ENCODE measurements at regions not wholly inside any gene's neighbourhood (a gene's known extent, or its start where the extent isn't known, plus 50 kb on each side); places are given as distances from the start of the nearest gene placed in this dataset.

- Mint-ChIP-seq H3K27me3 (peaks cover 1% of the 10 kb centered on the region), H3K27ac (no peak overlapping the region), H3K36me3 (ENCODE audit: low read depth) (no peaks in the 10 kb centered on the region), H3K4me3 (no peak overlapping the region), H3K9me3 (no peaks in the 10 kb centered on the region), H3K4me1 (no peaks in the 10 kb centered on the region)
- DNase-seq, result no peak
- ChIA-PET CTCF (no interaction called here), POLR2A (no interaction called here)
These were observed 401.9 kb upstream of the PHF14 start for GRCh38 chr7:10571759-10572158.

GRCh38 chr7:10577866-10578374, 395.8 kb upstream of the PHF14 start:
- H3K9me3 Mint-ChIP-seq, result no peaks in the 10 kb centered on the region
- H3K4me1 Mint-ChIP-seq, result no peaks in the 10 kb centered on the region
- H3K27me3 Mint-ChIP-seq, result peaks cover 1% of the 10 kb centered on the region
- ChIA-PET CTCF (no interaction called here), POLR2A (no interaction called here)
- H3K27ac Mint-ChIP-seq, result no peak overlapping the region
- H3K36me3 Mint-ChIP-seq (ENCODE audit: low read depth), result no peaks in the 10 kb centered on the region
- DNase-seq, result no peak
- no peak overlapping the region for H3K4me3 Mint-ChIP-seq

GRCh38 chr7:10579561-10579960, 394.1 kb upstream of the PHF14 start:
- Mint-ChIP-seq H3K27me3 (peaks cover 1% of the 10 kb centered on the region), H3K9me3 (no peaks in the 10 kb centered on the region), H3K4me3 (no peak overlapping the region), H3K27ac (no peak overlapping the region), H3K4me1 (no peaks in the 10 kb centered on the region), H3K36me3 (ENCODE audit: low read depth) (no peaks in the 10 kb centered on the region)
- no peak for DNase-seq
- ChIA-PET POLR2A (no interaction called here), CTCF (no interaction called here)

DNA sequence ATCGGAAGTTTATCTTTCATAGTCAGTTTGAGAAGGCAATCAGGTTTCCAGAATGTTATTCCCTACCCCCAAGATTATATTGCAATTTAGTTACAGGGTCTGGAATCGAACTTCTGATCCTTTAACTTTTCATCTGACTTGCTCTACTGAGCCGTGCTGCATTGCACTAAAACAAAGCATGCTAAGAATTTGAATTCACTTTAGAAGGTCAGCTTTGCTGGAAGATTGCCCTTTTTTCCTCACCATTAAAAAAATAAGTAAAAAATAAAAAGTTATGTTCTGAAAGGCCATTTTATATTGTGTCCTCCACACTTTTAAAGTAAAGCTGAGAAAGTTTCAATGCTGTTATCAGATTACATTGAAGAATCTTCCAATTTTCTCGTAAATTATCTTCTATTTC, 388.8 kb upstream of the PHF14 start:
- Mint-ChIP-seq H3K9me3 (no peaks in the 10 kb centered on the region), H3K4me1 (no peaks in the 10 kb centered on the region), H3K27me3 (no peaks in the 10 kb centered on the region), H3K27ac (no peak overlapping the region), H3K36me3 (ENCODE audit: low read depth) (no peaks in the 10 kb centered on the region), H3K4me3 (no peak overlapping the region)
- POLR2A ChIA-PET, result no interaction called here
- CTCF ChIA-PET, result no interaction called here
- DNase-seq, result no peak

GRCh38 chr7:10588084-10588483, 385.6 kb upstream of the PHF14 start:
- H3K27ac Mint-ChIP-seq, result no peak overlapping the region
- no peak overlapping the region for H3K4me3 Mint-ChIP-seq
- no peaks in the 10 kb centered on the region for H3K27me3 Mint-ChIP-seq
- CTCF ChIA-PET, result no interaction called here
- POLR2A ChIA-PET, result no interaction called here
- DNase-seq, result no peak
- H3K36me3 Mint-ChIP-seq (ENCODE audit: low read depth), result no peaks in the 10 kb centered on the region
- no peaks in the 10 kb centered on the region for H3K4me1 Mint-ChIP-seq
- H3K9me3 Mint-ChIP-seq, result no peaks in the 10 kb centered on the region

DNA sequence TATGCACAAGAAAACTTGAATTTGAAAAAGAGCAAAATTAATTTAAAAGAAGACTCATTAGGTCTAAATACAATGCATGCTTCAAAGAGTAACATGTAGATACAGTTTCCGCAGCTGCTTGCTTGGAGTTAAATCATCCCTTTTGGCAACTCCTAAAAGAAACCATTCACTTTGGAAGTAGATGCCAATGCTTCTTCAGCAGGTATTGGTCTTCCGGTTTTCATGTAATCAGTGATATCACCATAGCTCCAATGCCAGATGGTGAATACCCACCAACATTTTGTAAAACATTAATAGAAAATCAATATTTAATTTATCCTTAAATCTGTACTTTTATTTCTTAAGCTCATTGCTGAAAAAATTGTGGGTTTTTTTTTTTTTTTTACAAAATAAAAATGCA, 381.1 kb upstream of the PHF14 start:
- Mint-ChIP-seq H3K4me3 (no peak overlapping the region), H3K27ac (no peak overlapping the region), H3K36me3 (ENCODE audit: low read depth) (no peaks in the 10 kb centered on the region), H3K4me1 (no peaks in the 10 kb centered on the region), H3K9me3 (no peaks in the 10 kb centered on the region), H3K27me3 (no peaks in the 10 kb centered on the region)
- no peak for DNase-seq
- CTCF ChIA-PET, result no interaction called here
- POLR2A ChIA-PET, result no interaction called here

- H3K9me3 Mint-ChIP-seq, result no peaks in the 10 kb centered on the region
- no peaks in the 10 kb centered on the region for H3K4me1 Mint-ChIP-seq
- no peaks in the 10 kb centered on the region for H3K27me3 Mint-ChIP-seq
- no peak overlapping the region for H3K27ac Mint-ChIP-seq
- POLR2A ChIA-PET, result no interaction called here
- no peaks in the 10 kb centered on the region for H3K36me3 Mint-ChIP-seq (ENCODE audit: low read depth)
- no peak overlapping the region for H3K4me3 Mint-ChIP-seq
- no peak for DNase-seq
- CTCF ChIA-PET, result no interaction called here
These were observed 380.6 kb upstream of the PHF14 start for GRCh38 chr7:10593080-10593479.

GRCh38 chr7:10596827-10597226, 376.8 kb upstream of the PHF14 start:
- Mint-ChIP-seq H3K27me3 (no peaks in the 10 kb centered on the region), H3K4me3 (no peak overlapping the region), H3K36me3 (ENCODE audit: low read depth) (no peaks in the 10 kb centered on the region), H3K4me1 (no peaks in the 10 kb centered on the region), H3K9me3 (no peaks in the 10 kb centered on the region), H3K27ac (no peak overlapping the region)
- ChIA-PET POLR2A (no interaction called here), CTCF (no interaction called here)
- no peak for DNase-seq

GRCh38 chr7:10604128-10604527, 369.5 kb upstream of the PHF14 start:
- no peak overlapping the region for H3K4me3 Mint-ChIP-seq

GRCh38 chr7:10612950-10613349, 360.7 kb upstream of the PHF14 start:
- CTCF ChIA-PET, result interaction anchor here (1.6 kb wide), 1 partner anchor 13 kb away, joined by 4 read pairs; no protein-coding TSS in a partner anchor
- no peaks in the 10 kb centered on the region for H3K36me3 Mint-ChIP-seq (ENCODE audit: low read depth)
- POLR2A ChIA-PET, result no interaction called here

More at GRCh38 chr7:10604128-10604527, 369.5 kb upstream of the PHF14 start:
- DNase-seq, result no peak
- Mint-ChIP-seq H3K9me3 (no peaks in the 10 kb centered on the region), H3K27me3 (no peaks in the 10 kb centered on the region), H3K36me3 (ENCODE audit: low read depth) (no peaks in the 10 kb centered on the region), H3K4me1 (no peaks in the 10 kb centered on the region), H3K27ac (no peak overlapping the region)
- ChIA-PET CTCF (no interaction called here), POLR2A (no interaction called here)

DNA sequence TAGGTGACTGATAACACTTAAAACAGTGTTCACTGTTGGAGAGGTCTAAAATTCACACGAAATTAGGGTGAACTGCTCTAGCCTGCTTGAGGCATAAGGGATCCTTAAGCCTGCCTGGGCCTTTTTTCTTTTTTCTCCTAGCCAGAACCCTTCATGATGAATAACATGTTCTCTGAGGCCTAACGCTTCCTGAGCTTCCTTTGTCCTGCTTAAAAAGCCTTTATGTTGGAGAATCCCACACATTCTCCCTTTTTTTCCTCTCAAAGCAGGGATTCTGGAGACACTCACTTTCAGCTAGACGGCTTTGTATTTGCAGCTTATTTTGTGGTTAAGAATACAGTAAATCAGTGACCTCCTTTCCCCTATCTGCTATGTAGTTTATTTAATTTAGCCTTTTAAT, 354.7 kb upstream of the PHF14 start:
- Mint-ChIP-seq H3K36me3 (ENCODE audit: low read depth) (no peaks in the 10 kb centered on the region), H3K4me1 (no peaks in the 10 kb centered on the region), H3K27me3 (no peaks in the 10 kb centered on the region), H3K4me3 (no peak overlapping the region), H3K27ac (no peak overlapping the region), H3K9me3 (no peaks in the 10 kb centered on the region)
- ChIA-PET CTCF (no interaction called here), POLR2A (no interaction called here)
- DNase-seq, result no peak

More at GRCh38 chr7:10612950-10613349, 360.7 kb upstream of the PHF14 start:
- H3K4me1 Mint-ChIP-seq, result no peaks in the 10 kb centered on the region
- H3K27me3 Mint-ChIP-seq, result no peaks in the 10 kb centered on the region
- H3K4me3 Mint-ChIP-seq, result no peak overlapping the region
- no peak for DNase-seq
- H3K27ac Mint-ChIP-seq, result no peak overlapping the region
- H3K9me3 Mint-ChIP-seq, result no peaks in the 10 kb centered on the region

DNA sequence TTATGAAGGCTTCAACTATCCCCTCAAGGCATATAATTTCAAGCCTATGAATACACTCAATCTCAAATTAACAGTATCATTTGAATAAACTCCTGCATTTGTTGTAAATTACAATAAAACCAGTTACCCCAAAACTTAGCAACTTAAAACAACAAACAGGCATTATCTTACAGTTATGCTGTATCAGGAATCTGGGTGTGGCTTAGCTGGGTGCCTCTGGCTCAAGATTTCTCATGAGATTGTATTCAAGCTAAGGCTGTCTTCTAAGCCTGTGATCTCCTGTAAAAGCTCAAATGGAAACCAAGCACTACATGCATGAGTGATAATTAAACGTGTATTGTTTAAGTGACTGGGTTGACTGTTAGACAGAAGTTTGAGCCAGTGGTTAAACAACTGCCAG, 341.0 kb upstream of the PHF14 start:
- Mint-ChIP-seq H3K4me3 (no peak overlapping the region), H3K27ac (no peak overlapping the region), H3K9me3 (no peaks in the 10 kb centered on the region), H3K4me1 (no peaks in the 10 kb centered on the region), H3K36me3 (ENCODE audit: low read depth) (no peaks in the 10 kb centered on the region), H3K27me3 (peaks cover 2% of the 10 kb centered on the region)
- POLR2A ChIA-PET, result no interaction called here
- DNase-seq, result no peak
- CTCF ChIA-PET, result no interaction called here

GRCh38 chr7:10634239-10634638, 339.4 kb upstream of the PHF14 start:
- H3K4me3 Mint-ChIP-seq, result no peak overlapping the region
- peaks cover 2% of the 10 kb centered on the region for H3K27me3 Mint-ChIP-seq
- H3K4me1 Mint-ChIP-seq, result no peaks in the 10 kb centered on the region
- no peaks in the 10 kb centered on the region for H3K9me3 Mint-ChIP-seq
- no peaks in the 10 kb centered on the region for H3K36me3 Mint-ChIP-seq (ENCODE audit: low read depth)
- no peak for DNase-seq
- CTCF ChIA-PET, result no interaction called here
- POLR2A ChIA-PET, result no interaction called here
- H3K27ac Mint-ChIP-seq, result no peak overlapping the region

GRCh38 chr7:10637991-10638390, 335.7 kb upstream of the PHF14 start:
- Mint-ChIP-seq H3K27ac (no peak overlapping the region), H3K4me1 (peaks cover 2% of the 10 kb centered on the region), H3K4me3 (no peak overlapping the region), H3K9me3 (no peaks in the 10 kb centered on the region), H3K36me3 (ENCODE audit: low read depth) (no peaks in the 10 kb centered on the region), H3K27me3 (peaks cover 2% of the 10 kb centered on the region)
- CTCF ChIA-PET, result no interaction called here
- POLR2A ChIA-PET, result no interaction called here
- DNase-seq, result no peak

DNA sequence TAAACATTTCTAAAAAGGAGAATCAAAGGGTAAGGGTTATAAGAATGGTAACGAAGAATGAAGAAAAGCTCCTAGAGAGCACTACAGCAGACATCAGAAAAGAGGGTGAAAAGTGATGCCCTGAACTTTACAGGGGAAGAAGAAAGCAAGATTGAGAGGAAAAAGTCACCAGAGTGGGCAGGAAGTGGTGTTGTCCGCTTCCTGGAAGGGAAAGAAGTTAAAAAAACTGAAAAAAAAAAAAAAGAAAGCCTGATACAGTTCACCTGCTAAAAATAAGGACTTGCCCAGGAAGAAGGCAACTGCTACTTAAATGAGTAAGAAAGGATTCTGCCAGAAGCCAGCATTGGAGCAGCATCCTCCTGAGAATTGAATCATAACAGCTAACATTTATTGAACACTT, 330.1 kb upstream of the PHF14 start:
- Mint-ChIP-seq H3K4me3 (no peak overlapping the region), H3K4me1 (peaks cover 14% of the 10 kb centered on the region), H3K9me3 (no peaks in the 10 kb centered on the region), H3K27ac (peak overlapping the region; percentile 11), H3K36me3 (ENCODE audit: low read depth) (no peaks in the 10 kb centered on the region), H3K27me3 (no peaks in the 10 kb centered on the region)
- ChIA-PET CTCF (no interaction called here), POLR2A (no interaction called here)
- peak; percentile 19 for DNase-seq
